Lower leg skin (tissue), 3 donors: ENCODE measurements at regions not wholly inside any gene's neighbourhood (a gene's known extent, or its start where the extent isn't known, plus 50 kb on each side); places are given as distances from the start of the nearest gene placed in this dataset.

ENCODE experiments used
- POLR2A ChIP-seq, 2 donors: fragments of 450-650 bp; IDR thresholded peaks; one replicate each; pipeline ENCODE4 v1.6.1; 2016 to 2017; ENCODE audit warnings: antibody characterized with exemption in 2 of 2, mild to moderate bottlenecking in 1 of 2, moderate library complexity in 1 of 2
- TF ChIP-seq, protein P1 (sequence below), 3 donors: fragments of 450-650 bp; IDR thresholded peaks; one replicate each; pipeline ENCODE4 v1.5.1; 2016; ENCODE audit warnings: antibody characterized with exemption in 3 of 3, mild to moderate bottlenecking in 3 of 3, moderate library complexity in 2 of 3

DNA sequence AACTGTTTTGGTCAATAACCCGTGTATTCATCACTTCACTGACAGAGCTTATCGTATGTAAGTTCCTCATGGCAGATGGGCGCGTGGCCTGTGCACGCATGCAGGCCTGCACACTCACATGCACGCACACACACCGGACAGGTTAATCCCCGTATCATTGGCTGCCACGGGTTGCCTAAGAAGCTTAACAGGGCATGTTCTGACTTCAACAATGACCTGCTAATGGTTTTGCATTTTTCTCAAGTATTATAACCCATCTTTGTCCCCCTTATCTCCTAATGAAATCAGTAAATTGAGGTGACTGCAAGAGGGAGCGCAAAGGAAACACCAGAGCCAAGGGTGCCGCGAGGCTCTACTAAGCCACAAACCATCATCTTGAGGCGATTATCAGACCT is 399.0 kb upstream of the ID2 start:
- TF ChIP-seq, protein P1, sequence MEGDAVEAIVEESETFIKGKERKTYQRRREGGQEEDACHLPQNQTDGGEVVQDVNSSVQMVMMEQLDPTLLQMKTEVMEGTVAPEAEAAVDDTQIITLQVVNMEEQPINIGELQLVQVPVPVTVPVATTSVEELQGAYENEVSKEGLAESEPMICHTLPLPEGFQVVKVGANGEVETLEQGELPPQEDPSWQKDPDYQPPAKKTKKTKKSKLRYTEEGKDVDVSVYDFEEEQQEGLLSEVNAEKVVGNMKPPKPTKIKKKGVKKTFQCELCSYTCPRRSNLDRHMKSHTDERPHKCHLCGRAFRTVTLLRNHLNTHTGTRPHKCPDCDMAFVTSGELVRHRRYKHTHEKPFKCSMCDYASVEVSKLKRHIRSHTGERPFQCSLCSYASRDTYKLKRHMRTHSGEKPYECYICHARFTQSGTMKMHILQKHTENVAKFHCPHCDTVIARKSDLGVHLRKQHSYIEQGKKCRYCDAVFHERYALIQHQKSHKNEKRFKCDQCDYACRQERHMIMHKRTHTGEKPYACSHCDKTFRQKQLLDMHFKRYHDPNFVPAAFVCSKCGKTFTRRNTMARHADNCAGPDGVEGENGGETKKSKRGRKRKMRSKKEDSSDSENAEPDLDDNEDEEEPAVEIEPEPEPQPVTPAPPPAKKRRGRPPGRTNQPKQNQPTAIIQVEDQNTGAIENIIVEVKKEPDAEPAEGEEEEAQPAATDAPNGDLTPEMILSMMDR (IDR thresholded peaks at IDR 0.05) = no peak
- no peak for TF ChIP-seq POLR2A (IDR thresholded peaks at IDR 0.05)
